ENCODE measurements at regions not wholly inside any gene's neighbourhood (a gene's known extent, or its start where the extent isn't known, plus 50 kb on each side); places are given as distances from the start of the nearest gene placed in this dataset.

DNA sequence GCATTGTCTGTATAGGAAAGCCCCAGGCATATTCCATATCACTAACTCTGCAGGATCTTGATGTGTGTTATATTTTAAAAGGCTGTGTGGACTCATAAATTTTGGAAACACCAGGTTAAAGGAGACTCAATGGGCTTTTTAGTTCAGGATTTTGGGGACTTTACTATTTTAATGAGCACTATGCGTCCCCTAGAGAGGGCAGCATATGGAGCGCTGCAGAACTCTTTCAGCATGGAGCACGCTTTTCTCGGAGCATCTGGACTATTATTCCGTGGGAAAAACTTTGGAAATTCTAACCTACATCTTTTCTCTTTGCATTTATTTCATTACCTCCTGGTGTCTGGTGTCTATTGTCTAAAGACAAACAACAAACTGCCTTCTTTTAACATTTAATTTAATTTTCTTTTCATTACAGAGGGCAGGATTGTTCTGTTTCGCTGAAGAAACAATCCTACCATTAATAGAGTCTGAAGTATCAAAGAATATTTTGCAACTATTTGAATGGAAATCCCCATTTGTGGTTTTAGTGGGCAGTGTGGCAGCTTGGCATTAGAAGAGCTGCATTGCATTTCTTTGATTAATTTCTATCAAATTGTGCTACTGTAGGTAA lies 399.9 kb upstream of the HSF2 start:
- Histone ChIP-seq H3K27ac (ENCODE audit: low read depth in 1 of 2, low read length in 2 of 2) (no peak overlapping the region), H3K4me3 (ENCODE audit: low read depth in 1 of 3, low read length in 3 of 3) (no peak overlapping the region), H3K9me3 (ENCODE audit: control insufficient read depth in 4 of 4, low read length in 3 of 4) (no peaks in the 10 kb centered on the region), H3K9ac (ENCODE audit: low read depth in 1 of 2, low read length in 2 of 2) (no peak overlapping the region), H3K36me3 (ENCODE audit: control insufficient read depth in 4 of 4, insufficient read depth in 3 of 4, low read depth in 1 of 4, low read length in 3 of 4) (no peaks in the 10 kb centered on the region), H3K27me3 (ENCODE audit: control insufficient read depth in 4 of 4, insufficient read depth in 4 of 4, low read length in 3 of 4) (peaks cover 0 to 3% (median 0%) of the 10 kb centered on the region in 4 donors), H3K4me1 (ENCODE audit: control insufficient read depth in 4 of 4, insufficient read depth in 4 of 4, low read length in 3 of 4) (no peaks in the 10 kb centered on the region)
- TF ChIP-seq, protein P1, sequence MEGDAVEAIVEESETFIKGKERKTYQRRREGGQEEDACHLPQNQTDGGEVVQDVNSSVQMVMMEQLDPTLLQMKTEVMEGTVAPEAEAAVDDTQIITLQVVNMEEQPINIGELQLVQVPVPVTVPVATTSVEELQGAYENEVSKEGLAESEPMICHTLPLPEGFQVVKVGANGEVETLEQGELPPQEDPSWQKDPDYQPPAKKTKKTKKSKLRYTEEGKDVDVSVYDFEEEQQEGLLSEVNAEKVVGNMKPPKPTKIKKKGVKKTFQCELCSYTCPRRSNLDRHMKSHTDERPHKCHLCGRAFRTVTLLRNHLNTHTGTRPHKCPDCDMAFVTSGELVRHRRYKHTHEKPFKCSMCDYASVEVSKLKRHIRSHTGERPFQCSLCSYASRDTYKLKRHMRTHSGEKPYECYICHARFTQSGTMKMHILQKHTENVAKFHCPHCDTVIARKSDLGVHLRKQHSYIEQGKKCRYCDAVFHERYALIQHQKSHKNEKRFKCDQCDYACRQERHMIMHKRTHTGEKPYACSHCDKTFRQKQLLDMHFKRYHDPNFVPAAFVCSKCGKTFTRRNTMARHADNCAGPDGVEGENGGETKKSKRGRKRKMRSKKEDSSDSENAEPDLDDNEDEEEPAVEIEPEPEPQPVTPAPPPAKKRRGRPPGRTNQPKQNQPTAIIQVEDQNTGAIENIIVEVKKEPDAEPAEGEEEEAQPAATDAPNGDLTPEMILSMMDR (IDR thresholded peaks at IDR 0.05; ENCODE audit: low read depth, low read length, missing input control), result no peak
- TF ChIP-seq, protein P2, sequence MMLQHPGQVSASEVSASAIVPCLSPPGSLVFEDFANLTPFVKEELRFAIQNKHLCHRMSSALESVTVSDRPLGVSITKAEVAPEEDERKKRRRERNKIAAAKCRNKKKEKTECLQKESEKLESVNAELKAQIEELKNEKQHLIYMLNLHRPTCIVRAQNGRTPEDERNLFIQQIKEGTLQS (IDR thresholded peaks at IDR 0.05), result no peak
- TF ChIP-seq, protein P3, sequence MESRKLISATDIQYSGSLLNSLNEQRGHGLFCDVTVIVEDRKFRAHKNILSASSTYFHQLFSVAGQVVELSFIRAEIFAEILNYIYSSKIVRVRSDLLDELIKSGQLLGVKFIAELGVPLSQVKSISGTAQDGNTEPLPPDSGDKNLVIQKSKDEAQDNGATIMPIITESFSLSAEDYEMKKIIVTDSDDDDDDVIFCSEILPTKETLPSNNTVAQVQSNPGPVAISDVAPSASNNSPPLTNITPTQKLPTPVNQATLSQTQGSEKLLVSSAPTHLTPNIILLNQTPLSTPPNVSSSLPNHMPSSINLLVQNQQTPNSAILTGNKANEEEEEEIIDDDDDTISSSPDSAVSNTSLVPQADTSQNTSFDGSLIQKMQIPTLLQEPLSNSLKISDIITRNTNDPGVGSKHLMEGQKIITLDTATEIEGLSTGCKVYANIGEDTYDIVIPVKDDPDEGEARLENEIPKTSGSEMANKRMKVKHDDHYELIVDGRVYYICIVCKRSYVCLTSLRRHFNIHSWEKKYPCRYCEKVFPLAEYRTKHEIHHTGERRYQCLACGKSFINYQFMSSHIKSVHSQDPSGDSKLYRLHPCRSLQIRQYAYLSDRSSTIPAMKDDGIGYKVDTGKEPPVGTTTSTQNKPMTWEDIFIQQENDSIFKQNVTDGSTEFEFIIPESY (IDR thresholded peaks at IDR 0.05), result no peak
- TF ChIP-seq RAD21 (IDR thresholded peaks at IDR 0.05) (no peak), TAF1 (conservative IDR thresholded peaks at IDR 0.05) (no peak), FOXA1 (IDR thresholded peaks at IDR 0.05) (no peak), JUND (IDR thresholded peaks at IDR 0.05) (no peak), YY1 (IDR thresholded peaks at IDR 0.05) (no peak), EGR1 (IDR thresholded peaks at IDR 0.05; ENCODE audit: low read depth in 2 of 2) (no peak), SP1 (IDR thresholded peaks at IDR 0.05) (no peak), HNF4A (conservative IDR thresholded peaks at IDR 0.05) (no peak)
- no peak for DNase-seq (ENCODE audit: low spot score)
- 78% methylated on average over 6 of the region's 6 CpGs for WGBS

DNA sequence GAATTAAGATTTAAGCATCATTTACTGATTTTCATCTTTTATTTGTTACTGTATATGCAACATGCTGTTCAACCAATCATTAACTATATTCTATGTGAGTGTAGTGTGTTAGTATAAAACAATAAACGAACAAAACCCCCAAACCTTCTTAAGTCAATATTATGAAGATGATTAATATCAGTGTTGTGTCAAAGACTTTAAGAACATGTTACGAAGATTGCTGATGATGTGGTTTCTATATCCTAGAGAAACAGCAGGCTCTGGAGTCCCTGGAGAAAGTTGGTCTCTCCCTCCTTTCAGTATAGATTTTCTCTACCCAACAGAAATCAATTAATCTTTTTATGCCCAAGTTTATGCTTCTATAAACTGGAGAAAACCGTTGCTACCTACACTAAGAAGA lies 393.8 kb upstream of the HSF2 start:
- H3K4me1 ChIP-seq (ENCODE audit: control insufficient read depth in 4 of 4, insufficient read depth in 4 of 4, low read length in 3 of 4), result no peaks in the 10 kb centered on the region
- peaks cover 0 to 3% (median 1%) of the 10 kb centered on the region in 4 donors for H3K27me3 ChIP-seq (ENCODE audit: control insufficient read depth in 4 of 4, insufficient read depth in 4 of 4, low read length in 3 of 4)
- no peaks in the 10 kb centered on the region for H3K9me3 ChIP-seq (ENCODE audit: control insufficient read depth in 4 of 4, low read length in 3 of 4)
- no peak for DNase-seq (ENCODE audit: low spot score)
- no peak overlapping the region for H3K9ac ChIP-seq (ENCODE audit: low read depth in 1 of 2, low read length in 2 of 2)
- WGBS, result 54% methylated on average over 3 of the region's 3 CpGs
- no peak overlapping the region for H3K4me3 ChIP-seq (ENCODE audit: low read depth in 1 of 3, low read length in 3 of 3)
- no peak overlapping the region for H3K27ac ChIP-seq (ENCODE audit: low read depth in 1 of 2, low read length in 2 of 2)
- TF ChIP-seq EGR1 (IDR thresholded peaks at IDR 0.05; ENCODE audit: low read depth in 2 of 2) (no peak), GABPA (IDR thresholded peaks at IDR 0.05 in 1 of 2, conservative IDR thresholded peaks at IDR 0.05 in 1 of 2) (no peak), JUND (IDR thresholded peaks at IDR 0.05) (no peak)
- no peaks in the 10 kb centered on the region for H3K36me3 ChIP-seq (ENCODE audit: control insufficient read depth in 4 of 4, insufficient read depth in 3 of 4, low read depth in 1 of 4, low read length in 3 of 4)

DNA sequence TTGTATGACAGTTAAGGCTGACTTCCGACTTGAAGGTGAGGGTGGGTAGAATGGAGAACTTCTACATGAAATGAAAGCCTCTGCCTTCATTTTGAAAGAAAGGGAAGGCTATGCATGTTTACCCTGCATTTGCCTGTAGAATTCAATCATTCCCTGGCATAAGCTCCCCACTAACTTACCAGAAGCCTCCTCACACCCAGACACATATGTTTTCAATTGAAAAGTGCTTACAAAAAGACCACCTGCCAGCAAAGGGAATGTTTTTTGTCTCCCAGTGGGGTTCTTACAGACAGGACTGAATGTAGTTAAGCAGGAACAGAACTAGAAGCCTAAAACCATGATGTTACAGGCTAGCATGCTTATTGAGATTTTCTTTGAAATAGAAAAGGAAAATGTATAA lies 392.1 kb upstream of the HSF2 start:
- TF ChIP-seq TAF1 (conservative IDR thresholded peaks at IDR 0.05) (no peak), NR2F2 (IDR thresholded peaks at IDR 0.05) (no peak), HNF4G (IDR thresholded peaks at IDR 0.05) (no peak), JUND (IDR thresholded peaks at IDR 0.05) (no peak)
- Histone ChIP-seq H3K36me3 (ENCODE audit: control insufficient read depth in 4 of 4, insufficient read depth in 3 of 4, low read depth in 1 of 4, low read length in 3 of 4) (no peaks in the 10 kb centered on the region), H3K9ac (ENCODE audit: low read depth in 1 of 2, low read length in 2 of 2) (no peak overlapping the region), H3K27me3 (ENCODE audit: control insufficient read depth in 4 of 4, insufficient read depth in 4 of 4, low read length in 3 of 4) (peaks cover 0 to 3% (median under 1%) of the 10 kb centered on the region in 4 donors), H3K4me3 (ENCODE audit: low read depth in 1 of 3, low read length in 3 of 3) (no peak overlapping the region), H3K27ac (ENCODE audit: low read depth in 1 of 2, low read length in 2 of 2) (no peak overlapping the region), H3K9me3 (ENCODE audit: control insufficient read depth in 4 of 4, low read length in 3 of 4) (no peaks in the 10 kb centered on the region), H3K4me1 (ENCODE audit: control insufficient read depth in 4 of 4, insufficient read depth in 4 of 4, low read length in 3 of 4) (no peaks in the 10 kb centered on the region)
- WGBS, result 14% methylated on average over 1 of the region's 1 CpG
- no peak for DNase-seq (ENCODE audit: low spot score)

All from liver (tissue), 8 donors.